AG04449 (cell line): ENCODE measurements at regions not wholly inside any gene's neighbourhood (a gene's known extent, or its start where the extent isn't known, plus 50 kb on each side); places are given as distances from the start of the nearest gene placed in this dataset.

Source experiments
- CTCF ChIA-PET: fragments of 350-600 bp; formaldehyde crosslinking; extraction: SDS; loops from one replicate; lab custom pipeline; 2021; ENCODE audit warnings: antibody characterized with exemption; lab: Yijun Ruan, JAX
- POLR2A ChIA-PET: fragments of 400-600, 350-600 bp; formaldehyde crosslinking; extraction: SDS; loops from one replicate; lab custom pipeline; 2020; ENCODE audit warnings: antibody characterized with exemption, inconsistent platforms; lab: Yijun Ruan, JAX
- DNase-seq: peaks from one replicate; pipeline ENCODE4 v3.0.0-alpha.2; 2010; ENCODE audit warnings: low read depth, low spot score
- H3K4me3 ChIP-seq: 2 replicates; pipeline ENCODE4 v1.5.1; 2011; ENCODE audit warnings: low read depth, mild to moderate bottlenecking, control low read depth, low read length
- TF ChIP-seq, protein P1 (sequence below): IDR thresholded peaks from one replicate; pipeline ENCODE4 v1.5.1; 2011; ENCODE audit warnings: mild to moderate bottlenecking, moderate library complexity, low read length, control low read depth, inconsistent platforms; ENCODE audit not compliant: insufficient read depth; ENCODE audit errors: missing control alignments

DNA sequence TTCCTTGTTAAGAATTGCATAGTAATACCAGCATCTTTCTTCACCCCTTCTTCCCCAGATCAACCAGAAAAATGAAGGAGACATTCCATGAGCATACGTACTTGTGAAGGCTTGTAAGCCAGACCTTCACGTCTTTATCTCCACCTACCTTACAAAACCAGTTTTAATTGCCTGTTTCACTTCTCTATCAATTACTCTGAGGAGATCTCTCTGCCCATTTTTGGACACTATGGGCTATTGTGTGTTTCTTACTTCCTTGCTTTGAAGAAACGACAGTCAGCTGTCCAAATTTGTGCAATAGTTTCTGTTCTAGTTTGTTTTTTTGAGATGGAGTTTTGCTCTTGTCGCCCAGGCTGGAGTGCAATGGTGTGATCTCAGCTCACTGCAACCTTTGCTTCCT, 349.7 kb upstream of the MBL2 start:
- no peak overlapping the region for H3K4me3 ChIP-seq
- POLR2A ChIA-PET = no interaction called here
- TF ChIP-seq, protein P1, sequence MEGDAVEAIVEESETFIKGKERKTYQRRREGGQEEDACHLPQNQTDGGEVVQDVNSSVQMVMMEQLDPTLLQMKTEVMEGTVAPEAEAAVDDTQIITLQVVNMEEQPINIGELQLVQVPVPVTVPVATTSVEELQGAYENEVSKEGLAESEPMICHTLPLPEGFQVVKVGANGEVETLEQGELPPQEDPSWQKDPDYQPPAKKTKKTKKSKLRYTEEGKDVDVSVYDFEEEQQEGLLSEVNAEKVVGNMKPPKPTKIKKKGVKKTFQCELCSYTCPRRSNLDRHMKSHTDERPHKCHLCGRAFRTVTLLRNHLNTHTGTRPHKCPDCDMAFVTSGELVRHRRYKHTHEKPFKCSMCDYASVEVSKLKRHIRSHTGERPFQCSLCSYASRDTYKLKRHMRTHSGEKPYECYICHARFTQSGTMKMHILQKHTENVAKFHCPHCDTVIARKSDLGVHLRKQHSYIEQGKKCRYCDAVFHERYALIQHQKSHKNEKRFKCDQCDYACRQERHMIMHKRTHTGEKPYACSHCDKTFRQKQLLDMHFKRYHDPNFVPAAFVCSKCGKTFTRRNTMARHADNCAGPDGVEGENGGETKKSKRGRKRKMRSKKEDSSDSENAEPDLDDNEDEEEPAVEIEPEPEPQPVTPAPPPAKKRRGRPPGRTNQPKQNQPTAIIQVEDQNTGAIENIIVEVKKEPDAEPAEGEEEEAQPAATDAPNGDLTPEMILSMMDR = no peak
- no peak for DNase-seq
- CTCF ChIA-PET = no interaction called here

DNA sequence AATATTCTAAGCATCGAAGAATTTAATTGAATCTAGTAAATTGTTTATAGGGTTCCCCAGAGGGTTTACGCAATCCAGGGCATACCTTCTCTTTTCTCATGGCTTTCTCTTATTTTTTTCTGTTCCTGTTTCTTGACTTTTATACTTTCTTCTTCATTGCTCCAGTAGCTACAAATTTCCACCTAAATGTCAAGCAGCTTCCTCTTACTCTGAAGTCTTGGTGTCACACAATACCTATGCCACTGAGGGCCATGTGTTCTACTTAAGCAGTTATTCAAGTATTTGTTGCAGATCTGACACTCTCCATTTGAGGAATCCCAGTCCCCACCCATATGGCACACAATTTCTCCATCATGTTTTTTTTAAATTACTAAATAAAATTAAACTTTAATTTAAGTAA, 343.1 kb upstream of the MBL2 start:
- CTCF ChIA-PET = no interaction called here
- TF ChIP-seq, protein P1 = no peak
- no peak overlapping the region for H3K4me3 ChIP-seq
- POLR2A ChIA-PET = no interaction called here
- DNase-seq = no peak

DNA sequence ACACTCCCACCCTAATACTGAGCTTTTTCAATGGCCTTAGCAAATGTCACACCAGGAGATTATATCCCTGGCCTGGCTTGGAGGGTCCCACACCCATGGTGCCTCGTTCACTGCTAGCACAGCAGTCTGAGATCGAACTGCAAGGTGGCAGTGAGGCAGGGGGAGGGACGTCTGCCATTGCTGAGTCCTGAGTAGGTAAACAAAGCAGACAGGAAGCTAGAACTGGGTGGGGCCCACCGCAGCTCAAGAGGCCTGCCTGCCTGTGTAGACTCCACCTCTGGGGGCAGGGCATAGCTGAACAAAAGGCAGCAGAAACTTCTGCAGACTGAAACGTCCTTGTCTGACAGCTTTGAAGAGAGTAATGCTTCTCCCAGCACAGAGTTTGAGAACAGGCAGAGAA, 338.9 kb upstream of the MBL2 start:
- TF ChIP-seq, protein P1 = no peak
- no peak overlapping the region for H3K4me3 ChIP-seq
- ChIA-PET CTCF (no interaction called here), POLR2A (no interaction called here)
- DNase-seq = no peak

DNA sequence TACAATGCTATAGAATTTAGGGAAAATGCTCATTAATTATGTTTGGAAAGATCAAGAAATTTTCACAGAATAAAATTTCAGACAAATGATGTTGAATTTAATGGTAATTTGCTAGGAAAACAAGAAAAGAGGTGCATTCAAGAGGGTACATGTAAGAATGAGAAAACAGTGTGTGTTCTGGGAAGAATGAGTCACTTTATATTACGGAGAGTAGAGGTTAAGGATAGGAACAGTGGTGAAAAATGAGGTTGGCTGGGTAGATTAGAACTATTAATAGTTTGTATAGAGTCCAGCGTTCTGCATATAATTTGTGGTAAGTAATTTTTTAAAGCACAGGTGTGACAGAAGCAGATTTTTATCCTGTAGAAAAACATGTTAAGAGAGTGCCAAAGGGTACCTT, 336.7 kb upstream of the MBL2 start:
- CTCF ChIA-PET = no interaction called here
- H3K4me3 ChIP-seq = no peak overlapping the region
- TF ChIP-seq, protein P1 = no peak
- POLR2A ChIA-PET = no interaction called here
- DNase-seq = no peak

DNA sequence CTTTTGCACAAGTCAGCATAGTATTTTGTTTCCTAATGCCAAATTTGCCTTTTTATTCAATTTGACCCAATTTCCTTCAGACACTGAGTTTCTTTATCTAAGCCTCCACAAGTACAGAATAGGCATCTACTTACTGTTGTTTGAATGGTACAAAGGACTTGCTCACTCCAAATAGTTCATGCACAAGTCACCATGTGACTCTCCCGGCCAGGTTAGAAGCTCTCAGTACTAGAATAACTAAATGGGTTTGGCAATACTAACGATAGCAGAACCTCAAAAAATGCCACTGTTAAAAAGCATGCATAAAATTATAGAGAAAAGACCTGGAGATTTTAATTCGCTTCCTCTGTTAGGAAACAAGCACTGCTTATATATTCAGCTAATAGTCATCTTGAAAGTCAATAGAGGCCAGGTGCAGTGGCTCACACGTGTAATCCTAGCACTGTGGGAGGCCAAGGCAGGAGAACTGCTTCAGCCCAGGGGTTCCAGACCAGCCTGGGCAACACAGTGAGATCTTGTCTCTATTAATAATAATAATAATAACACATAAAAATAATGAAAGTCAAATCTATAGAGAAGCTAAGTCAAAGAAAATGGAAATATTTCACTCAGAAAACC, 335.8 kb upstream of the MBL2 start:
- POLR2A ChIA-PET = no interaction called here
- no peak overlapping the region for H3K4me3 ChIP-seq
- no peak for DNase-seq
- TF ChIP-seq, protein P1 = no peak
- CTCF ChIA-PET = no interaction called here

DNA sequence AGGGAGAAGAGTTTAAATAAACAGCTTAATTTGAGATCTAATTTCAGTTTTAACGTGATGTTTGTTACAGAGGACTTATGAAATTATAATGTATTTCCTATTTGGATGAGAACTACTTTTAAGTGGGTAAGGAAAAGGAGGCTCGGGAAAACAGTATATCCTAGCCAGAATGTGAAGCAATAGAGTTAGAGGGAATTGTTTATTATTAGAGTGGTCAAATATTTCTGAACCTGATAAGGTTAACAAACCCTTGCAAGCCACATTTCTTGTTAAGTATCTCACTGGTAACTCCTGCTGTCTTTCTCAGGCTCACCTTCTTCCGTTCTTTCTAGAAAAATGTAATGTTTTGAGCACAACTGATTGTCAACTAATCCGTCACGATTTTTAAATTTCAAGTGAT, 335.1 kb upstream of the MBL2 start:
- DNase-seq = no peak
- ChIA-PET POLR2A (no interaction called here), CTCF (no interaction called here)
- no peak overlapping the region for H3K4me3 ChIP-seq
- TF ChIP-seq, protein P1 = no peak
